C4-2B (cell line): ENCODE measurements at regions not wholly inside any gene's neighbourhood (a gene's known extent, or its start where the extent isn't known, plus 50 kb on each side); places are given as distances from the start of the nearest gene placed in this dataset.
"Not testable (repeated sequence)": the region's sequence is repeated elsewhere in the genome, so short reads cannot be mapped to it uniquely, and the experiment has no call there.

Source experiments
- H3K27ac ChIP-seq: fragments of 450-650 bp; 2 replicates; pipeline ENCODE4 v1.5.1; 2017
- CTCF ChIP-seq: fragments of 450-650 bp; conservative IDR thresholded peaks from 2 replicates; pipeline ENCODE4 v1.5.1; 2017; ENCODE audit warnings: mild to moderate bottlenecking
- ZFX ChIP-seq: fragments of 450-650 bp; IDR thresholded peaks from 2 replicates; pipeline ENCODE4 v1.6.1; 2017

- no peak overlapping the region; the same call in 1 of the 2 replicates for H3K27ac ChIP-seq
- TF ChIP-seq ZFX = no peak
- TF ChIP-seq CTCF = no peak
Measured at GRCh38 chr1:218930472-218931241, 243.0 kb upstream of the LYPLAL1 start.

GRCh38 chr1:218931324-218931723, 242.4 kb upstream of the LYPLAL1 start:
- H3K27ac ChIP-seq = no peak overlapping the region
- TF ChIP-seq CTCF (no peak), ZFX (no peak)

GRCh38 chr1:218933513-218933912, 240.2 kb upstream of the LYPLAL1 start:
- TF ChIP-seq CTCF = no peak
- TF ChIP-seq ZFX = no peak
- no peak overlapping the region for H3K27ac ChIP-seq

GRCh38 chr1:218935408-218935807, 238.3 kb upstream of the LYPLAL1 start:
- H3K27ac ChIP-seq = not testable (repeated sequence)

- TF ChIP-seq CTCF (no peak), ZFX (no peak)
- H3K27ac ChIP-seq = no peak overlapping the region
Measured at GRCh38 chr1:218938259-218938658, 235.4 kb upstream of the LYPLAL1 start.

GRCh38 chr1:218939095-218939494, 234.6 kb upstream of the LYPLAL1 start:
- TF ChIP-seq ZFX (no peak), CTCF (no peak)

GRCh38 chr1:218942431-218942830, 231.2 kb upstream of the LYPLAL1 start:
- no peak overlapping the region for H3K27ac ChIP-seq
- TF ChIP-seq ZFX = no peak
- no peak for TF ChIP-seq CTCF

More at GRCh38 chr1:218939095-218939494, 234.6 kb upstream of the LYPLAL1 start:
- no peak overlapping the region for H3K27ac ChIP-seq

GRCh38 chr1:218943371-218943770, 230.3 kb upstream of the LYPLAL1 start:
- no peak overlapping the region for H3K27ac ChIP-seq
- TF ChIP-seq ZFX (no peak), CTCF (no peak)
